Subcutaneous abdominal adipose tissue (tissue), 5 donors: ENCODE measurements at regions not wholly inside any gene's neighbourhood (a gene's known extent, or its start where the extent isn't known, plus 50 kb on each side); places are given as distances from the start of the nearest gene placed in this dataset.

ENCODE experiments used
- H3K27ac ChIP-seq: one replicate; pipeline ENCODE4 v1.7.0; 2013; ENCODE audit warnings: low read depth, mild to moderate bottlenecking, inconsistent platforms, low read length, moderate library complexity
- H3K27me3 ChIP-seq, 5 donors: one replicate each; pipeline ENCODE4 v1.7.0; 2013; ENCODE audit warnings: low read length in 5 of 5, inconsistent platforms in 1 of 5; ENCODE audit not compliant: control insufficient read depth in 5 of 5, insufficient read depth in 4 of 5
- H3K36me3 ChIP-seq, 5 donors: one replicate each; pipeline ENCODE4 v1.7.0; 2013; ENCODE audit warnings: low read length in 5 of 5; ENCODE audit not compliant: control insufficient read depth in 5 of 5, insufficient read depth in 5 of 5
- H3K4me1 ChIP-seq, 5 donors: one replicate each; pipeline ENCODE4 v1.7.0; 2013; ENCODE audit warnings: low read length in 5 of 5, mild to moderate bottlenecking in 3 of 5, moderate library complexity in 1 of 5; ENCODE audit not compliant: control insufficient read depth in 5 of 5, insufficient read depth in 5 of 5
- H3K4me3 ChIP-seq, 5 donors: one replicate each; pipeline ENCODE4 v1.7.0; 2013; ENCODE audit warnings: low read length in 5 of 5, low read depth in 1 of 5
- H3K9ac ChIP-seq, 5 donors: one replicate each; pipeline ENCODE4 v1.7.0; 2013; ENCODE audit warnings: low read length in 5 of 5, mild to moderate bottlenecking in 4 of 5, moderate library complexity in 3 of 5
- H3K9me3 ChIP-seq, 5 donors: one replicate each; pipeline ENCODE4 v1.7.0; 2013; ENCODE audit warnings: low read length in 5 of 5; ENCODE audit not compliant: control insufficient read depth in 5 of 5
- donor health status: healthy.
- donor health status: healthy.
- donor health status: healthy.
- donor health status: healthy.
- donor health status: healthy.

DNA sequence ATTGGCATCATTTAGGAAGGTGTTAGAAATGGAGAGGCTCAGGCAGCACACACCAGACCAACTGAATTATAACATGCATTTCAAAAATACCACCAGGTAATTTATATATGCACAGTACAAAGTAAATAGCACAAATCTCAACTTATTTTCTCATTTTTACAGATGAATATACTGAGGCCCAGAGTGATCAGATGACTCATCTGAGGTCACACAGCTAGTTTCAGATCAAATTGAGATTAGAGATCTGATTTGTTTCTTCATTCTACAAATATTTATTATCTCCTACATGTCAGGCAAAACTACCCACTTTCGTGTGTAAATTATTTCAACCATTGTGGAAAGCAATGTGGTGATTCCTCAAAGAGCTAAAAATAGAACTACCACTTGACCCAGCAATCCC lies 507.1 kb downstream of the TLE4 start:
- peaks cover 0 to 6% (median 3%) of the 10 kb centered on the region in 5 donors for H3K9me3 ChIP-seq
- no peak overlapping the region for H3K9ac ChIP-seq
- H3K36me3 ChIP-seq, result no peaks in the 10 kb centered on the region
- no peak overlapping the region for H3K4me3 ChIP-seq
- H3K27ac ChIP-seq, result no peak overlapping the region
- H3K4me1 ChIP-seq, result peaks cover 0 to 4% (median 0%) of the 10 kb centered on the region in 5 donors
- no peaks in the 10 kb centered on the region for H3K27me3 ChIP-seq

DNA sequence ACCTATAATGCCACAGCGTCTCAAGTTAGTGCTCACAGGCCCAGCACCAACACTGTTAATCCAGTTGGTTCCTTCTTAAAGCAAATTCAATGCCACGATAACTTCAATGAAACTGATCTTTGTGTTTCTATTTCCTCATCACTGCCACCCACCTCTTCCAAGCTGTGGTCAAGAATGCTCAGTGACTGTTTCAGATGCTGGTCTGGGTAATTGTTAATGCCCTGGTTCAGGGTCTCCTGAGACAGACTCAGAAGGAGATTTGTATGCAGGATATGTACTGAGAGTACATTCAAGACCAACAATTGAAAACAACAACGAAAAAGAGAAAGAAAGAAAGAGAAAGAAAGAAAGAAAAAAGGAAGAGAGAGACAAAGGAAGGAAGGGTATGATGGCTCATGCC lies 505.3 kb downstream of the TLE4 start:
- peaks cover 0 to 6% (median 3%) of the 10 kb centered on the region in 5 donors for H3K9me3 ChIP-seq
- H3K4me1 ChIP-seq, result peaks cover 0 to 4% (median 0%) of the 10 kb centered on the region in 5 donors
- no peak overlapping the region for H3K4me3 ChIP-seq
- H3K9ac ChIP-seq, result no peak overlapping the region
- no peak overlapping the region for H3K27ac ChIP-seq
- no peaks in the 10 kb centered on the region for H3K27me3 ChIP-seq
- H3K36me3 ChIP-seq, result no peaks in the 10 kb centered on the region

DNA sequence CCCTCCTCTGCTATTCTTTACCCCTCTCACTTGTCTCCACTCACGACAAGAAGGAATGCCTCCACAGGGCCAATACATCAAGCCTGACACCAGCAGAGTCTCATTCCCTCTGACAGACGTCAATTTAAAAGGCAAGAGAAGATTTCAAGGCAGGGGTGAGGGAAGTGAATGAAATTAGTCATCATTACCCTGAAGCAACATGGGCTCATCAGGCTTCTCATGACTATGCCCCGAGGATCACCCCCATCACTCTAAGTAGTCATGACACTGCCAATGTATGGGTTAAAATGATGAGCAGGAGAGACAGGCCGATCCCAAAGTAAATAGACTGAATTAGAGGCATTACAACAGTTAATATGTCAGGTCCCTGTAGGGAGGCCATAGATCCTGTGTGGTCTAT lies 504.4 kb downstream of the TLE4 start:
- no peaks in the 10 kb centered on the region for H3K27me3 ChIP-seq
- H3K4me3 ChIP-seq, result no peak overlapping the region
- peaks cover 0 to 5% (median 3%) of the 10 kb centered on the region in 5 donors for H3K9me3 ChIP-seq
- no peak overlapping the region for H3K27ac ChIP-seq
- H3K4me1 ChIP-seq, result peaks cover 0 to 4% (median 0%) of the 10 kb centered on the region in 5 donors
- no peak overlapping the region for H3K9ac ChIP-seq
- no peaks in the 10 kb centered on the region for H3K36me3 ChIP-seq

DNA sequence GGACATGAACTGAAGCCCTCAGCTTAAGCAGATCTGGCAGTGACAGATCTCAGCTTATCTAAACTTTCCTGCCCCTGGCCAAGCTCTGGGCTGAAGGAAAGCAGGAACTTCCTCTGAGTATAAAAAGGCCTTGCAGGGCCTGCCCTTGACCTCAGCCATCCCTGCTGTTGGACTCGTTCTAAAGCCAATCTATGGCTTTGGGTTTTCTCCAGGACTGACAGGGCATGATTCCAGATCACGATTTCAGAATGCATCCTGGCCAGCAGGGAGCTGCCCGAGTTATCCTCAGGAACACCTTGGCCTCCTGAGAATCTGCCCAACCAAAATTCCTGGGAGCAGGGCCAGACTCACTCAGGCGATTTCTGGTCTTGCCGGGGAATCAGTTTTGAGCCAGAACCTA lies 502.7 kb downstream of the TLE4 start:
- H3K36me3 ChIP-seq, result no peaks in the 10 kb centered on the region
- no peaks in the 10 kb centered on the region for H3K9me3 ChIP-seq
- peaks cover 0 to 4% (median 0%) of the 10 kb centered on the region in 5 donors for H3K4me1 ChIP-seq
- no peak overlapping the region for H3K9ac ChIP-seq
- H3K4me3 ChIP-seq, result no peak overlapping the region
- H3K27ac ChIP-seq, result no peak overlapping the region
- no peaks in the 10 kb centered on the region for H3K27me3 ChIP-seq

DNA sequence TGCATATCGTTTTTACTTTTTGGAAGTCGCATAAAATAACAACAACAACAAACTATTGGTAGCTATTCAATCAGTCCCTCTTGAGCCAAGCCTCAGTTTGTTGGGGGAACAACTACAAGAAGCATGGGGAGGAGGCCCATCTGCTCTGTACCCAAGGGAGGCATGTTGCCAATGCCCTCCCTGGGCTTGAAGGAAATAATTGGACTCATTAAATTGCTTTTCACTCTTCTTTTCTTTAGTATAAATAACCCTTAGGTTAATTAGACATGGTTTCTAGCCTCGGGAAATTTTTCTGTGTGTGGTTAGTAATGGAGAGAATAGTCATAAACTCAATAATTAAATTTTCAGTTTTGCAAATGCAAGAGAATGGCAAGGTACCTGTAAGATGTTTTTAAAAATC lies 500.7 kb downstream of the TLE4 start:
- peaks cover 0 to 3% (median 0%) of the 10 kb centered on the region in 5 donors for H3K27me3 ChIP-seq
- H3K9me3 ChIP-seq, result no peaks in the 10 kb centered on the region
- H3K27ac ChIP-seq, result no peak overlapping the region
- no peaks in the 10 kb centered on the region for H3K36me3 ChIP-seq
- no peak overlapping the region for H3K4me3 ChIP-seq
- H3K4me1 ChIP-seq, result peaks cover 0 to 4% (median 0%) of the 10 kb centered on the region in 5 donors
- H3K9ac ChIP-seq, result no peak overlapping the region

DNA sequence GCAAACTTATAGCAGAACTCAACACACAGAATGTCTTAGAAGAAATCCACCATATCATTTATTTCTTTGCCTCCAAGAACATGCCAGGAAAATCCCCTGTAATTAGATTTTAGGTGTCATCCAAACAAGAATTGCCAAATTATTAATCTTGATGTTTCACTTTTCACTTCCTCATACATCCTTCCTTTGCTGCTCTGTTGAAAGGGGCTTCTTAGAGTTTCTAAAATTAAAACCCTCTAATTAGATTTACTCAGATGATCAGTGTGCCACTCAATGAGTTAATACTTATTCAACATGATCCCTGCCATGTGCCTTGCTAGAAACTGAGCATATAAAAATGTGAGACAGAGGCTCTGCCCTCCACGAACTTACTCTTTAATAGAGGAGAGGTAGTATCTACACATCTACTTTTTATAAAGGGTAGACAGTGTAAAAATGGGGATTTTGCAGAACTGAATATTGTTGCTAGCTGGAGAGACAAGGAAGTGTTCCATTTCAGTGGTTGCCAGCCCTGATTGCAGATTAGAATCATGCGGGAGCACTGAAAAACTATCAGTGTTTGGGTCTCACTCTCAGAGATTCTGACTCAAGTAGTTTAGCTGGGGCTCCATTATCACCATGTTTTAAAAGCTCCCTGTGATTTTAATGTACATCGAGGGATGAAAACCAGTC lies 498.4 kb downstream of the TLE4 start:
- Histone ChIP-seq H3K4me1 (peaks cover 0 to 4% (median 0%) of the 10 kb centered on the region in 5 donors), H3K9ac (no peak overlapping the region), H3K36me3 (no peaks in the 10 kb centered on the region), H3K4me3 (no peak overlapping the region), H3K9me3 (no peaks in the 10 kb centered on the region), H3K27me3 (peaks cover 0 to 7% (median 4%) of the 10 kb centered on the region in 5 donors), H3K27ac (no peak overlapping the region)

DNA sequence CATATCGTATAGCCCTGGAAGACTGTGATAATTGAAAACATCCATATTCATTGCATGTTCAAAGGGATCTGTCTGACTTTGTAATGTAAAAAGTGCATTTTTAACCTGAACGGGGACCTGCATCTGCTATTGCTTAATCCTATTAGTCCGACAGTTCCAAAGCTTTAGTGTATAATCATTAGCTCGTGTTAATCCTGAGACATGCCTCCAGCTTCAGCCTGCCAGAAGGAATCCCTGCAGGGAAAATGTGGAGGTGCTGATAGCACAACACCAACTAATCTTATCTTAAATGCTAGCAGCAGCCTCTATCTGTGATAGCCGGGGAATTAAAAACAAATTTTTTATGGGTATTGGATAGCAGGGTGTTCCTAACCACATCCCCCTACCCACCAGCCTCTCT lies 495.2 kb downstream of the TLE4 start:
- Histone ChIP-seq H3K27me3 (peaks cover 0 to 7% (median 4%) of the 10 kb centered on the region in 5 donors), H3K9ac (no peak overlapping the region), H3K9me3 (no peaks in the 10 kb centered on the region), H3K36me3 (no peaks in the 10 kb centered on the region), H3K27ac (no peak overlapping the region), H3K4me3 (no peak overlapping the region), H3K4me1 (no peaks in the 10 kb centered on the region)

DNA sequence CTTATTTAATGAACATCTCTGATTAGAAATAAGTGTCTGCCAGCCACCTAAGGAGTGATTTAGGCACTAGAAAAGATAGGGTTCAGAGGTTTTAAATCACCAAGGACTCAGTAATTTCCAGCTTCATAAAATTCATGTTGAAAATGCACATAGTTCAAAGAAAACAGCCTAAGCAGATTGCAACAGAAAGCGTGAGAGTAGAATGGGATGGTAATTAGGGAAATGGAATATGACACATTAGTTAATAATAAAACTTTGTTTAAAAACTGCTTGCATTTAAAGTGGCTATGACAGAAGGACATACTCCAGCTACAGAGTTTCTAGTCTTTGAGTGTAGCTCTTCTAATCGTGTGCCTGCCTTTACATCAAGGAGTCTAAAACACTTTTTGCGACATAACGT lies 490.8 kb downstream of the TLE4 start:
- no peaks in the 10 kb centered on the region for H3K4me1 ChIP-seq
- H3K4me3 ChIP-seq, result no peak overlapping the region
- no peaks in the 10 kb centered on the region for H3K36me3 ChIP-seq
- H3K27me3 ChIP-seq, result peaks cover 0 to 6% (median 4%) of the 10 kb centered on the region in 5 donors
- H3K9me3 ChIP-seq, result peaks cover 6 to 15% (median 9%) of the 10 kb centered on the region in 5 donors
- no peak overlapping the region for H3K27ac ChIP-seq
- no peak overlapping the region for H3K9ac ChIP-seq

DNA sequence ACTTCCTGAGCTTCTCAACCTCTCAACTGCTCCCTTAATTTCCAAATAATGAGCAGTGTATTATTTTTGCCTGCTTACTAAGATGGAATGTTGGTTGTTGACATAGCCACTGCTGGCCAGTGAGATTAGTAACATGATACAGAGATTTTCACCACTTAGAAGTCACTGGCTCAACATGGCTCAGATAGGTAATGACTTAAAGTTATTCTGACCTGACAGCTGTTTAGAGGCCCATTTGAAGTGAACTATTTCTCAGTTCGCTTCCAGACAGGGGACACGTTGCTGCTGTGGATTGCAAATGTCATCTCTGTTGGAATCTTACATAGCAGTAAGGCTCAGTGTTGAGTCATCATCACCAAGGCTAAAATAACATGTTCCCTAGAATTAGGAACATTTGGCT lies 490.2 kb downstream of the TLE4 start:
- Histone ChIP-seq H3K9ac (no peak overlapping the region), H3K27me3 (peaks cover 0 to 4% (median 0%) of the 10 kb centered on the region in 5 donors), H3K36me3 (no peaks in the 10 kb centered on the region), H3K9me3 (peaks cover 6 to 15% (median 9%) of the 10 kb centered on the region in 5 donors), H3K4me1 (no peaks in the 10 kb centered on the region), H3K4me3 (no peak overlapping the region), H3K27ac (no peak overlapping the region)

DNA sequence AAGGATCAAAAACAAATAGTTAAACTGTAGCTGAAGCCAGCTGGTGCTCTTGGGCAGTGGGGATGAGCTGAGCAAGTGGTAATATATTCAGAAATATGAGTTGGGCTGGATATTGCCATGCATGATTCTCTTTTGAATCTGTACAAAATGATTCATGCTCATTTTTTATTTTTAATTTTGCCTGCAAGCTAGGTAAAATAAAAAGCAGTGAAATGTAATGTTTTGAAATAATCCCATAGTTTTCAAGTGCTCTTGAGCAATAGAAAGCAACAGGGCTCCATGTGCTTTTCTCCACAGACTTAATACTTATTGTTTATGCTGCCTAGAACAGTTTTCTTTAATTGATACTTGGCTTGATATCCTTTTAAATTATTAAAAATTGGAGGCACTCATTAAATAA lies 489.3 kb downstream of the TLE4 start:
- Histone ChIP-seq H3K36me3 (no peaks in the 10 kb centered on the region), H3K4me1 (no peaks in the 10 kb centered on the region), H3K9me3 (peaks cover 6 to 16% (median 9%) of the 10 kb centered on the region in 5 donors), H3K27me3 (no peaks in the 10 kb centered on the region), H3K4me3 (no peak overlapping the region), H3K9ac (no peak overlapping the region), H3K27ac (no peak overlapping the region)
